ENCODE measurements at regions not wholly inside any gene's neighbourhood (a gene's known extent, or its start where the extent isn't known, plus 50 kb on each side); places are given as distances from the start of the nearest gene placed in this dataset.

- Histone ChIP-seq H3K27me3 (ENCODE audit: control insufficient read depth, insufficient read depth, low read length) (no peaks in the 10 kb centered on the region), H3K36me3 (ENCODE audit: control insufficient read depth, insufficient read depth, low read length) (no peaks in the 10 kb centered on the region), H3K4me3 (ENCODE audit: low read depth, low read length) (no peak overlapping the region)
- FAIRE-seq, result no peak
- DNase-seq (ENCODE audit: low read depth), result no peak
- no peak for TF ChIP-seq CTCF (IDR thresholded peaks at IDR 0.05; ENCODE audit: insufficient read depth, low read length, severe bottlenecking)
Observed at GRCh38 chr12:13288501-13288900, 92.0 kb downstream of the EMP1 start.

GRCh38 chr12:13283867-13284266 is 87.3 kb downstream of the EMP1 start:
- Histone ChIP-seq H3K36me3 (ENCODE audit: control insufficient read depth, insufficient read depth, low read length) (no peaks in the 10 kb centered on the region), H3K4me3 (ENCODE audit: low read depth, low read length) (no peak overlapping the region), H3K27me3 (ENCODE audit: control insufficient read depth, insufficient read depth, low read length) (no peaks in the 10 kb centered on the region)
- FAIRE-seq (no peak), DNase-seq (ENCODE audit: low read depth) (no peak)
- no peak for TF ChIP-seq CTCF (IDR thresholded peaks at IDR 0.05; ENCODE audit: insufficient read depth, low read length, severe bottlenecking)

- Histone ChIP-seq H3K4me3 (ENCODE audit: low read depth, low read length) (no peak overlapping the region), H3K36me3 (ENCODE audit: control insufficient read depth, insufficient read depth, low read length) (no peaks in the 10 kb centered on the region), H3K27me3 (ENCODE audit: control insufficient read depth, insufficient read depth, low read length) (no peaks in the 10 kb centered on the region)
- DNase-seq (ENCODE audit: low read depth), result no peak
- no peak for FAIRE-seq
- TF ChIP-seq CTCF (IDR thresholded peaks at IDR 0.05; ENCODE audit: insufficient read depth, low read length, severe bottlenecking), result no peak
Observed at GRCh38 chr12:13282861-13283260, 86.3 kb downstream of the EMP1 start.

- no peak for FAIRE-seq
- H3K27me3 ChIP-seq (ENCODE audit: control insufficient read depth, insufficient read depth, low read length), result peaks cover 7% of the 10 kb centered on the region
Observed at GRCh38 chr12:13278249-13278787, 81.8 kb downstream of the EMP1 start.

GRCh38 chr12:13277293-13277692 is 80.8 kb downstream of the EMP1 start:
- no peak for TF ChIP-seq CTCF (IDR thresholded peaks at IDR 0.05; ENCODE audit: insufficient read depth, low read length, severe bottlenecking)
- Histone ChIP-seq H3K4me3 (ENCODE audit: low read depth, low read length) (no peak overlapping the region), H3K36me3 (ENCODE audit: control insufficient read depth, insufficient read depth, low read length) (no peaks in the 10 kb centered on the region), H3K27me3 (ENCODE audit: control insufficient read depth, insufficient read depth, low read length) (peaks cover 8% of the 10 kb centered on the region)
- DNase-seq (ENCODE audit: low read depth) (no peak), FAIRE-seq (no peak)

More at GRCh38 chr12:13278249-13278787, 81.8 kb downstream of the EMP1 start:
- peak; percentile 20 for DNase-seq (ENCODE audit: low read depth)
- TF ChIP-seq CTCF (IDR thresholded peaks at IDR 0.05; ENCODE audit: insufficient read depth, low read length, severe bottlenecking), result peak; percentile 89
- Histone ChIP-seq H3K4me3 (ENCODE audit: low read depth, low read length) (no peak overlapping the region), H3K36me3 (ENCODE audit: control insufficient read depth, insufficient read depth, low read length) (no peaks in the 10 kb centered on the region)

All from bronchial epithelial cell (primary cell).